NCI-H526 (cell line): ENCODE measurements at regions not wholly inside any gene's neighbourhood (a gene's known extent, or its start where the extent isn't known, plus 50 kb on each side); places are given as distances from the start of the nearest gene placed in this dataset.

ENCODE experiments used
- DNase-seq, 2 experiments: peaks; one replicate each; lab custom pipeline; 2025; lab: John Stamatoyannopoulos, UW

- no peak for DNase-seq
Measured at GRCh38 chr4:13844740-13845139, 217.2 kb upstream of the BOD1L1 start.

GRCh38 chr4:13849778-13850177 lies 222.3 kb upstream of the BOD1L1 start:
- DNase-seq: no peak

GRCh38 chr4:13851085-13851940 lies 223.8 kb upstream of the BOD1L1 start:
- DNase-seq: no peak

GRCh38 chr4:13852411-13852810 lies 224.9 kb upstream of the BOD1L1 start:
- no peak for DNase-seq

GRCh38 chr4:13856387-13856786 lies 228.9 kb upstream of the BOD1L1 start:
- no peak for DNase-seq

GRCh38 chr4:13857397-13857796 lies 229.9 kb upstream of the BOD1L1 start:
- no peak for DNase-seq

GRCh38 chr4:13857800-13858199 lies 230.3 kb upstream of the BOD1L1 start:
- no peak for DNase-seq

- DNase-seq: no peak
Measured at GRCh38 chr4:13859423-13859822, 231.9 kb upstream of the BOD1L1 start.

- no peak for DNase-seq
Measured at GRCh38 chr4:13860126-13860525, 232.6 kb upstream of the BOD1L1 start.

- no peak for DNase-seq
Measured at GRCh38 chr4:13865871-13866669, 238.5 kb upstream of the BOD1L1 start.

GRCh38 chr4:13866881-13867280 lies 239.4 kb upstream of the BOD1L1 start:
- no peak for DNase-seq

GRCh38 chr4:13872155-13872554 lies 244.6 kb upstream of the BOD1L1 start:
- no peak for DNase-seq

- no peak for DNase-seq
Measured at GRCh38 chr4:13872955-13873354, 245.4 kb upstream of the BOD1L1 start.

GRCh38 chr4:13875181-13875580 lies 247.7 kb upstream of the BOD1L1 start:
- no peak for DNase-seq

- DNase-seq: no peak
Measured at GRCh38 chr4:13876131-13876530, 248.6 kb upstream of the BOD1L1 start.

GRCh38 chr4:13876940-13877339 lies 249.4 kb upstream of the BOD1L1 start:
- no peak for DNase-seq

- no peak for DNase-seq
Measured at GRCh38 chr4:13877626-13878025, 250.1 kb upstream of the BOD1L1 start.

- DNase-seq: no peak
Measured at GRCh38 chr4:13881892-13882291, 254.4 kb upstream of the BOD1L1 start.

- DNase-seq: no peak
Measured at GRCh38 chr4:13887010-13887409, 259.5 kb upstream of the BOD1L1 start.

- DNase-seq: no peak
Measured at GRCh38 chr4:13888112-13888511, 260.6 kb upstream of the BOD1L1 start.

GRCh38 chr4:13891544-13891939 lies 264.0 kb upstream of the BOD1L1 start:
- DNase-seq: no peak

GRCh38 chr4:13892739-13893105 lies 265.2 kb upstream of the BOD1L1 start:
- DNase-seq: no peak

- DNase-seq: no peak
Measured at GRCh38 chr4:13893211-13893610, 265.7 kb upstream of the BOD1L1 start.
